Stimulated activated CD4-positive, alpha-beta T cell treated with anti-CD3 and anti-CD28 coated beads, Interleukin-1b, Interleukin-23, amount 100 ng/mL, for 4 hours (primary cell): ENCODE measurements at regions not wholly inside any gene's neighbourhood (a gene's known extent, or its start where the extent isn't known, plus 50 kb on each side); places are given as distances from the start of the nearest gene placed in this dataset.

ENCODE experiments used
- DNase-seq, 2 donors: peaks; one replicate each; pipeline ENCODE4 v3.0.0-alpha.2; 2020; ENCODE audit warnings: low read depth in 2 of 2

GRCh38 chr16:65641762-65642289, 520.0 kb upstream of the CDH11 start:
- DNase-seq = no peak

GRCh38 chr16:65641049-65641761, 519.3 kb upstream of the CDH11 start:
- no peak for DNase-seq

- DNase-seq = no peak
These were observed 513.0 kb upstream of the CDH11 start for GRCh38 chr16:65634833-65635232.

- no peak for DNase-seq
These were observed 512.4 kb upstream of the CDH11 start for GRCh38 chr16:65634291-65634690.

GRCh38 chr16:65624666-65625065, 502.8 kb upstream of the CDH11 start:
- DNase-seq = no peak

- DNase-seq = no peak
These were observed 502.4 kb upstream of the CDH11 start for GRCh38 chr16:65624229-65624628.

GRCh38 chr16:65622871-65623270, 501.0 kb upstream of the CDH11 start:
- DNase-seq = no peak

- no peak for DNase-seq
These were observed 500.3 kb upstream of the CDH11 start for GRCh38 chr16:65622151-65622550.

GRCh38 chr16:65621640-65622039, 499.8 kb upstream of the CDH11 start:
- DNase-seq = no peak

GRCh38 chr16:65619606-65620005, 497.7 kb upstream of the CDH11 start:
- DNase-seq = no peak

- DNase-seq = no peak
These were observed 497.1 kb upstream of the CDH11 start for GRCh38 chr16:65618931-65619330.

GRCh38 chr16:65618333-65618732, 496.5 kb upstream of the CDH11 start:
- no peak for DNase-seq

GRCh38 chr16:65617421-65617820, 495.6 kb upstream of the CDH11 start:
- DNase-seq = no peak

- DNase-seq = no peak
These were observed 486.6 kb upstream of the CDH11 start for GRCh38 chr16:65608455-65608854.

- no peak for DNase-seq
These were observed 482.9 kb upstream of the CDH11 start for GRCh38 chr16:65604771-65605170.

- DNase-seq = no peak
These were observed 479.9 kb upstream of the CDH11 start for GRCh38 chr16:65601781-65602180.

- no peak for DNase-seq
These were observed 478.8 kb upstream of the CDH11 start for GRCh38 chr16:65600629-65601028.

GRCh38 chr16:65600046-65600445, 478.2 kb upstream of the CDH11 start:
- no peak for DNase-seq

GRCh38 chr16:65598621-65599020, 476.8 kb upstream of the CDH11 start:
- DNase-seq = no peak

GRCh38 chr16:65583498-65583897, 461.6 kb upstream of the CDH11 start:
- no peak for DNase-seq

GRCh38 chr16:65579050-65579449, 457.2 kb upstream of the CDH11 start:
- no peak for DNase-seq

GRCh38 chr16:65576631-65577030, 454.8 kb upstream of the CDH11 start:
- DNase-seq = no peak

- DNase-seq = no peak
These were observed 454.3 kb upstream of the CDH11 start for GRCh38 chr16:65576139-65576538.
